Embryonic facial prominence (tissue), 1 donor: ENCODE measurements at regions not wholly inside any gene's neighbourhood (a gene's known extent, or its start where the extent isn't known, plus 50 kb on each side); places are given as distances from the start of the nearest gene placed in this dataset.
"Not testable (repeated sequence)": the region's sequence is repeated elsewhere in the genome, so short reads cannot be mapped to it uniquely, and the experiment has no call there.

Experiments
- DNase-seq: peaks from one replicate; pipeline ENCODE4 v3.0.0-alpha.2; 2016; ENCODE audit errors: extremely low spot score

DNA sequence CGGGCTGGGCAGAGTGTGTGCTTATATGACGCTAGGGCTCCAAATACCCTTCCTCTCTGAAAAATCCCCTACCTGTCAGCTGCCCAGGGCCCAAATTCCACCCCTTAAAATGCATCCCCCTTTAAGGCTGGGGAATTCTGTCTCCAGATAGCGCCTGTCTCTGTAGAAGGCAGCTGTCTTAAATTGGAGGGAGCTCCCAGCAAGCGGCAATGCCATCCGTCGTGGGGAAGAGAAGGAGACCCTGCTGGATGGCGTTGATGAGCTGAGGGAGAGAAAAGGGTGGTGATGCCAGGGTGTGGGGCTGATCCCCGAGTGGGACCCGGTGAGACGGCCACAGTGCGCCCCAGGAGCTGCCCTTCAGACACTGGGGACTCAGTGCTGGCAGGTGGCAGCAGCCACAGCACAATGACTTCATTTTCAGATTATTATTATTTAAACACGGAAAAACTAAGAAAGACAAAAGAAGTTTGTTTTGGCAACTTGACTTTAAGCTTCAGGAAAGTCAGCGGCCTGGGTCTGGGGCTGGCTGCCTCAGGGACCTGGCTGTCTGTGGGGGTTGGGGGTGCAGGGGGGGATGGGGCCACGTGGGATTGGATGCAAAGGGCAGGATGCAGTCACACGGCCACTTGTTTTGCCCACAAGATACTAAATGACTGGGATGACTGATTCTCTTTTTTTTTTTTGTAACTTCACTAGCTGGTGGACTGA lies 152.8 kb downstream of the TFCP2L1 start:
- DNase-seq, result no peak

DNA sequence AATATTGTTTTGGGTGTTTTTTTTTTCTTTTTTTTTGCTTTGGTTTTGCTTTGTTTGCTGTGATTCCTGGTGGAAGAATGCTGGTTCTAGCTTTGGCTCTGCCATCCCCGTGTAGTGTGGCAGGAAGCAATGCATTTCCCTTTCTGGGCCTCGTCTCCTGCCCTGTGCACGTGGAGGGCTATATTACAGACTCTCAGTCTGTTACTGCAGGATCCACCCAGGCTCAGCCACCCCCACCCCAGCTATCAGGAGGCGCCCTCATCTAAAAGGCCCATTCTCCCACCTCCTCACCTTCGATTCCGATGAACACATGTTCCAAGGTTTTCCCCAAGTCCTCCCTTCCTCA lies 152.3 kb downstream of the TFCP2L1 start:
- DNase-seq, result no peak

DNA sequence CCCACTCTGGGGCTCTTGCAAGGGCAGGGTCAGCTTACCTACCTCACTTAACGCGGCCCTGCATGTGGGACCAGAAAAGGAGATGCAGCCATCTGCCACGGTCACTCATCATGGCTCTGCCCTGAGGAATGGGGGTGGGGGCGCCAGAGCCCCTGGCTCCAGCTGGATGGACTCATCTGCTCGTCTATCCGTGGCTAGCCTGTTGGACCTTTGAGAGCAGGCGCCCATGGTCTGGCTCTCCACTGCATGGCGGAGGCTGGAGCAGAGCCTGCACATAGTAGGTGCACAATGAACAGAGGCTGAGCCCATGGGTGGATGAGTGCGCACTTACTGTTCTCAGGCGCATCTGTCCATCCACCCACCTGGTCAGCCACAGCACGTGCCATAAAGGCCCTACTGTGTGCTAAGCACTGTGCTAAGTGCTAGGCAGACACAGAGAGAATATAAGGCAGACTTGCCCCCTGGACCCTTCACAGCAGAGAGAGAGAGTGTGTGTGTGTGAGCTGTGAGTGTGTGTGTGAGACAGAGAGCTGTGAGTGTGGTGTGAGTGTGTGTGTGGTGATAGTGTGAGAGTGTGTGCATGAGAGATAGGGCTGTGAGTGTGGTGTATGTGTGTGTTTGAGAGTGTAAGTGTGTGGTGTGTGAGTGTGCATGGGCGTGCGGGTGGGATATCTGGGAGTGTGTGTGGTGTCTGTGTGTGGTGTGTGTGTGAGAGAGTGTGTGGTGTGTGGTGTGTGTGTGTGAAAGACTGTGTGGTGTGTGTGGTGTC lies 151.3 kb downstream of the TFCP2L1 start:
- DNase-seq, result no peak

DNA sequence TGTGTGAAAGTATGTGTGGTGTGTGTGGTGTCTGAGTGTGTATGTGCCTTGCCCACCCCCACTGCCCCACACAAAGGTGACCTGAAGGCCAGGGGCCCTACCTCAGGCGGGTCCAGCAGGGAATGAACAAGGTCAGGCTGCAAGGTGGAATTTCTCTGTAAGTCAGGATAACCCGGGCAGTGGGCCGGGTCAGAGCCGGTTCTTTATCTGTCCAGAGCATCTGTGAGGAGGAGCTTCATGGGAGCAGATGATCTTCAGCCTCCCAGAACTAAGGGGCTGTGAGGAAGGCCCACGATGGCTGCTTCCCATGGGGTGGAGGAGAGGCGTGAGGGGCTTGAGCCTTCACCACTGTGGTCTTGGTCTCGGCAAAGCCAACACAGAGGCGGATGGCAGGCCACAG lies 150.3 kb downstream of the TFCP2L1 start:
- DNase-seq, result no peak

DNA sequence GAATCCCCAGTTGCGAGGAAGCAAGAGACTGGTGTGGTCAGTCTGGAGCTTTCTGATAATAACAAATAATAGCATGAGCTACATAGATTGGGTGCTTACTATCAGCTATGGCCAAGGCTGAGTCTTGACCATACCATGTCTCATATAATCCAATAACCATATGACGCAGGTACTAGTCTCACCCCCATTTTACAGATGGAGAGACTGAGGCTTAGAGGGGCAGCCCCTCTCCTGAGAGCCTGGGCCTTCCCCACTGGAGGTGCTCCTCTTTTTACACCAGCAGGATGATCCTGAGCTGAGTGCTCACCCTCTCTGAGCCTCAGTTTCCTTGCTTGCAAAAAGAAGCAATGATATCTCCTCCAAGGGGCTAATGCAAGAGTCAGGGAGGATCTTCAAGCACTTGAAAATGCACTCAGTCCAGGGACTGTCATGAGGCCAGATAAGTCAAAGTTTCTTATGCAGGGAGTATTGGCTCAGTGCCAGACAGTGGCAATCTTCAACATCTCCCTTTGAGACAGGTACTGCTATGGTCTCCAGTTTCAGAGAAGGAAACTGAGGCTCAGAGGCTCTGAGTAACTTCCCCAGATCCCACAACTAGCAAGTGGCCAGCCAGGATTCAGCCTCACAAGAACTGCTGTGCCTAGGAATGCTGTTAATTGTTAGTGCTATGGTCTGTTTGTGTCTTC lies 149.7 kb downstream of the TFCP2L1 start:
- DNase-seq, result no peak

DNA sequence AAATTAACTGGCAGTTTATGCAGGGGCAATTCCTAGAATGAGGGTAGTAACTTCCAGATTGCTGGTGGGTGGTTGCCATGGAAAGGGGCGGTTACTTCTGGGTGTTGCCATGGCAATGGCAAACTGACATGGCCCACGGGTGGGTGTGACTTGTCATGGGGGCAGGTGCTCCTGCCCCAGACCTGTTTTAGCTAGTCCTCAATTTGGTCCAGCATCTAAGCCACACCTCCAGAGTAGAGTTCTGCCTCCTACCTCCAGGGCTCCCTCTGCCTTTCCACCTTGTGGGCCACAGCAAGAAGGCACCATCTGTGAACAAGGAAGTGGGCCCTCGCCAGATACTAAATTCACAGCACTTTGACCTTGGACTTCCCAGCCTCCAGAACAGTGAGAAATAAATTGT lies 148.7 kb downstream of the TFCP2L1 start:
- no peak for DNase-seq

DNA sequence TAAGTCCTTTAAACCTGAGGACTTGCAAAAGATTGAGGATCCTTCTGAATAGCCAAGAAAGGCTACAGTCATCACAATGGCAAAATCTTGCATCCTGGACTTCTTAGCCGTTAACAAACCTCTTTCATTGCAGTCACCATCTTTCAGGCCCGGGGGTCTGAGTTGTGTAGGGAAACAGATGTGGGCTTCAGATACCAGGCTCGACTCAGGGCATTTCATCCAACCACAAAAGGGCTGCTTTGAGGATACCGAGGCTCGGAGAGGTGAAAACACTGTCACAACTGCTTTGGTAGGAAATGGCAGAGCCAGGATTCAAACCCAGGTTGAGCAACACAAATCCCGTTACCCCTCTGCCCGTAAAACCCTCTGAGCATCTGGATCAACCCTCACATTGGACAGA lies 147.4 kb downstream of the TFCP2L1 start:
- DNase-seq, result no peak

DNA sequence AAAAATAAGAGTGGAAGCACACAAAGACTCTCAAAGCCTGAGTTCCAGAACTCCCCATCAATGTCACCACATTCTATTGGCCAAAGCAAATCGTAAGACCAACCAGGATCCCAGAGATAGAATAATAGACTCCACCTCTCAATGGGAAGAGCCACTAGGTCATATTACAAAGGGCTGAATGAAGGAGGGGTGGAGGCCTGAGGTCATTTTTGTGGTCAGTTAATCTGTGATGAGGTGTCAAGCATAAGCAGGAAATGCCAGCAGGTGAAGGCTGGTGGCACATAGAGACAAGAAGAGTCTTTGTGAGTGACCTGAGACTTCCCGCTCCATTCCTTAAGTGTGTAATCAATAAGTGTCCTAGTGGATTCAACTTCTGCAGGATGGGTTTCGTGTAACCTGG lies 144.3 kb downstream of the TFCP2L1 start:
- DNase-seq, result no peak

DNA sequence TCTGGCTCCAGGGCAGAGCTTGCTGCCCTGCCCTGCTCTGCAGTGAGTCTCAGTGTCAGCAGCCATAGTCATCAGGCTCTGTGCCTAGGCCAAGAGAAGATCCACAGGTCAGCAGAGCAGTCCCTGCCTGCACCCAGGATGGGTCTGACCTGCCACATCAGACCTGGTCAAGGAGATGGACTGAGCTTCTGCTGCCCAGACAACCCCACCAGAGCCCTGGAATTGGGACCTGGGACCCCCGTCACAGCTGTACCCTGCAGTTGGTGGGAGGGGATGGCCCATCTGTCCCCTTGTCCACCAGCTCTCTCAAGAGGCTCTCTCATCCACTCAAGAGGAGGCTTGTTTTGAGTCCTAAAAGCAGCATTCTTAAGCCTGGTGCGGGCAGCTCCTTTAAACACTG lies 142.6 kb downstream of the TFCP2L1 start:
- DNase-seq, result no peak

DNA sequence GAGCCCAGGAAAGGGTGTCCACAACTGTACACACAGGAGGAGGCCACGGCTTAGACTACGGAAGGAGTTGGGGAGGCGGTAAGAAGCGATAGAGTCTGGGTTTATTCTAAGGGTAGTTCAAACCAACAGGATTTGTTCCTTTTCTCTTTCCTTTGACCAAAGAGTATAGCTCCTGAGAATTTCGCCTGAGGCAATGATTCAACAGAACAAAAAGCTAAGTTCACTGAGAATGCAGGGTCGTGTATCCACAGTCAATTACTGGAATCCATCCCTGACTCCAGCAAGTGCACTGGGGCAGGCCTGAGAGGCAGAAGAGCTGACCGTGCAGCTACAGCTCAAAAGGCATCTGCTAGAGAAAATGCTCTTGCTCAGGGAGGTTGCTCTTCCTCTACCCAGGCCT lies 140.9 kb downstream of the TFCP2L1 start:
- DNase-seq, result no peak

DNA sequence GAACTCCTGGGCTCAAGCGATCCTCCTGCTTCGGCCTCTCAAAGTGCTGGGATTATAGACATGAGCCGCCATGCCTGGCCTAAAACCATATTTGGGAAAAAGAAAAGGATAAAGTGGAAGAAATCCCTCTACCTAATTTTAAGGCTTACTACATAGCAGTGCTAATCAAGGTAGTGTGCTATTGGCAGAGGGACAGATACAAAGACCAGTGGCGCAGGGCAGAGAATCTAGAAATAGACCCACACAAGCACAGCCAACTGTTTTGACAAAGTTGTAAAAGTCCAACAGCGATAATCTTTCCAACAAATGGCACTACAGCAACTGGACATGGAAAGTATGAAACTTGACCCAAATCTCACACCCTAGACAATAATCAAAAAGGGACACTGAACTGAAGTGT lies 138.4 kb downstream of the TFCP2L1 start:
- DNase-seq, result no peak

DNA sequence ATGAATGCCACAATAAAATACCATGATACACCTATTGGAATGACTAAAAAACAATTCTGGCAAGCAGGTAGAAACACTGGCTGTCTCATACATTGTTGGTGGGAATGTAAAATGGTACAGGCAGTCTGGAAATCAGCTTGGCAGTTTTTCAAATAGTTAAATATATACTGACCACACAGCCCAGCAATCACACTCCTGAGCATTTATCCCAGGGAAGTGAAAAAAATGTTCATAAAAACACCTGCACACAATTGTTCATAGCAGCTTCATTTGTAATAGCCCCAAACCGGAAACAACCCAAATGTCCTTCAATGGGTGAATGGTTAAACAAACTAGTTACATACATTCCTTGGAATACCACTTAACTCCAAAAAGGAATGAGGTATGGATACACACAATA lies 137.2 kb downstream of the TFCP2L1 start:
- DNase-seq, result no peak

DNA sequence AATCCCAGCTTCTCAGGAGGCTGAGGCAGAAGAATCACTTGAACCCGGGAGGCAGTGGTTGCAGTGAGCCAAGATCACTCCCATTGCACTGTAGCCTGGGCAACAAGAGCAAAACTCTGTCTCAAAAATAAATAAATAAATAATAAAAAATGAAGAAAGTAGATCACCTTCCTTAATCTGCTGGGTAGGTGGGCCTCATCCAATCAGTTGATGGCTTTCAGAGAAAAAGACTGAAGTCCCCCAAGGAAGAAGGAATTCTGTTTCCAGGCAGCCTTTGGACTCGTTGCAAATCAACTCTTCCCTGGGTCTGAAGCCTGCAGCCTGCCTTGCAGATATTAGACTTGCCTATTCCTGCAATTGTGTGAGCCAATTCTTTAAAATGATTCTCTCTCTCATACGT lies 136.5 kb downstream of the TFCP2L1 start:
- no peak for DNase-seq

DNA sequence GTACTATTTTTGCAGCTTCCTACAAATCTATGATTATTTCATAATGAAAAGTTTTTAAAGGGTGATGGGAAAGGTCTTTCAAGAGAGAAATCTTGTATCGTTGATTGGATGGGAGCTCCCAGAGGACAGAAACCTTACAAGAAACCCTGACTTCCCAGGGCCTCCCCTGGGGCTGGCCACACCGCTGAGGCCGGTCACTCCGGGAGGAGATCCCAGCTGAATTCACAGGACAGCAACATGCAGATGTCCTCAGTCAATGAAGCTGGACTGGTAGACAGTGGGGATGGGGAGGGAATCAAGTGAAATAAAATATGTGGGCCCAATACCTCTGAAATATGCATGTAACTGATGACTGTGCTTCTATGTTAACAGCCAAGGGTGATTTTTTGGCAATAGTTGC lies 135.6 kb downstream of the TFCP2L1 start:
- no peak for DNase-seq

DNA sequence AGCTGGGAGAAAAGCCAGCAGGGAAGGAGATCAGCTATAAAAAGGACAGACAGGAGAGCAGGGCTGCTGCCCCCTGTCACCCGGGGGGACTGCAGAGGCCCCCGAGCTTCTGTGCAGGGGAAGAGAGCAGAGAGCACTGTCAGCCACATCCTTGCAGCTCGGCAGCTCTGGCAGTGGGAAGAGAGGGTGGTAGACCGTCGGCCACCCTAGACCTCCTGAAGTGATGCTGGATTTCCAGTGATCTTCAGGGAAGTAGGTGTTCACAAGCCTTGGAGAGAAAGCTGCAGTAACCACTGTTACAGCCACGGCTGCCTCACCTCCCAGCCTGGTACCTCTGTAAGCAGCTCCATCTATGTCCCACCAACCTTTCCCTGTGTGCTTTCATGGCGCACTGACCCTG lies 134.9 kb downstream of the TFCP2L1 start:
- DNase-seq, result no peak

DNA sequence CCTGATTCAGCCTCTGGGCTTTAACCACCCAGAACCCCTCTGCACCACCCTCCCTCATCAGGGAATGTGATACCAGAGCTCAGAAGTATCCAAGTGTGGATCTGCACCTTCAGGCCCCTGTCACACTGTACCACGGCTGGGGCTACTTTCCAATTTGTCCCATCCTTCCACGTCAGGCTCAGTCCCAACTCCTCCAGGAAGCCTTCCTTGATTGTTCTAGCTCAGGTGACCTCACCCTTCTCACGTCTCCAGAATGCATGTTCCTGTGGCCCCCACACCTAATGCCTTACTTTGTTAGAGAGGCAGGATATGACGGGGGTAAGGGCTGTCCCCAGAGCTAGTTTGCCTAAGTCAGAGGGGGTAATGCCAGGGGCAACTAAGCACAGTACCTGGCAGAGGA lies 134.3 kb downstream of the TFCP2L1 start:
- no peak for DNase-seq

DNA sequence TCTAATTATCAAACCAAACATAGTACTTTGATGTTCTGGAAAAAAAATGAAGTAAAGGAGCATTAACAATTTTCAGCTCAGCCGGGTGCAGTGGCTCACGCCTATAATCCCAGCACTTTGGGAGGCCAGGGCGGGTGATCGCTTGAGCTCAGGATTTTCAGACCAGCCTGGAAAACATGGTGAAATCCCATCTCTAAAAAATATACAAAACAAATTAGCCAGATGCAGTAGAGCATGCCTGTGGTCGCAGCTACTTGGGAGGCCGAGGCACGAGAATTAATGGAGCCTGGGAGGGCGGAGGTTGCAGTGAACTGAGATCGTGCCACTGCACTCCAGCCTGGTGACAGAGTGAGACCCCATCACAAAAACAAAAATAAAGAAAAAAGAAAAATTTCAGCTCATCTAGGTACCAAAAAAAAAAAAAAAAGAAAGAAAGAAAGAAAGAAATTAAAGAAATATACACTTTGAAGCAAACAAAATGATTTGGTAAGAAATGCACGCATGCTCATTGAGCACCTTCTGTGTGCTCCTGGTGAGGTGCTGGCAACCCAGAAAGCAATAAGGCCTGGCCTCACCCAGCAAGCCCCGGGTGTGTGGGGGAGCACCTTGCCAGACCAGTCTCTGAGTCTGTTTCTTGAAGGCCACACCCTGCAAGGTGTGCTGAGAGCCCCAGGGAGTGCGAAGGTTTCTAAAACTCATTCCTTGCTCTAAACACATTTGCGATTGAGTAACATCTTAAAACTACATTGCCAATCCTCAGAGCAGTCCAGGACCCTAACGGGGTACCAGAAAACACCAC lies 133.5 kb downstream of the TFCP2L1 start:
- no peak for DNase-seq

DNA sequence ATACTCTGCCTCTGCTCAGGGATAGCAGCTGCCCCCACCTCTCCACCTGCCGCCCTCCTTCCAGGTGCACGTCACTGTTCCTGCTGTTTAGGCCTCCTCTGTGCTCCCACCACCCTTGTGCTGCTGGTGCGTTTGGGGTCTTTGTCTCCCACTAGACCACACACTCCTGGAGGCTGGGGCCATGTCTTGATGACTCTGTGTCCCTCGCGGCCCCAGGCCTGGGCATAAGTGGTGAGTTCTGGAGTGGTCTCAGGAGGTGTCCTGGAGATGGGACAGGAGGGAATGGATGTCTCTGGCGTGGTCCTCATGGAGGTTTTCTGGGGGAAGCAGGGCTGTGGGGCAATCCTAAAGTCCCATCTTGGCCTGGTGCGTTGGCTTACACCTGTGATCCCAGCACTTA lies 132.1 kb downstream of the TFCP2L1 start:
- no peak for DNase-seq

DNA sequence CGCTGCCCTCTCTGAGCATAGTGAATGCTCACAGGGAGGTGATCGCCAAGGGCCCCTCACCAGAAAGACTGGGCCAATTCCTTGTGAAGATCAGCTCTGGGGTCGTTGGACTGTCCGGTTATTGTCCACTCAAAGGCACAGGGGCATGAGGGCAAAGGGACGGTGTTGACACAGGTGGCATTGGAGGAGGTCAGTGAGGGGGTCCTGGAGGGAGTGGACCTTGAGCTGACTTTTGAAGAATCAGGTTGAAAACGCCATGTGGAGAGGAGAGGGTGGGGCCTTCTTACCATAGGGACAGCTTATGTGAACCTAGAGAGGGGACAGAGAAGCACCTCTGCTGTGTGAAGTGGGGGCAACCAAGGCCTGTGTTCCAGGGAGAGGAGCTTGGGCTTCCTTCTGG lies 131.5 kb downstream of the TFCP2L1 start:
- DNase-seq, result no peak

DNA sequence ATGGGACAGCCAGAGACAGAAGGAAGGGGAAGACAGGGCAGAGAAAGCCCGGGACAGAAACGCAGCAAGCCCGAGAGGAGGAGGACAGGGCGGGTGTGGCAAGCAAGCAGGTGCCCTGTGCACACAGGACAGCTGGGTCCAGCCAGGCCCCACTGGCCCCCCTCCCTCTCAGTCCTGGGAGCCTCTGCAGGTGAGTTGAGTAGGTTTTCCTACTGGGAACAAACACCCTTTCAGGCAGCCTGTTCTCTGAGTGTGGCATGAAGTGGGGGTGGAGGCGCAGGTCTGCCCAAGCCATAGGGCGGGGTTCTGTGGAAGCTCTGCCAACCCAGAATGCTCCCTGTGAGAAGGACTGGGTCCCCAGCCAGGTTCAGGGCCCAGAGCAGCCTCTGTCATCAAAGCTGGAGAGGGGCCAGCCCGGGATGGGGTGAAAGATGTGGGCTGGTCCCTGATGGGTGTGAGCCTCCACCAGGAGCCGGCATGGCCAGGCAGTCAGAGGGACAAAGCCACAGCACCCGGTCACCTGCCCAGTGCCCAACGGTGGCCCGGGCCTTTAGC lies 129.4 kb downstream of the TFCP2L1 start:
- no peak for DNase-seq

DNA sequence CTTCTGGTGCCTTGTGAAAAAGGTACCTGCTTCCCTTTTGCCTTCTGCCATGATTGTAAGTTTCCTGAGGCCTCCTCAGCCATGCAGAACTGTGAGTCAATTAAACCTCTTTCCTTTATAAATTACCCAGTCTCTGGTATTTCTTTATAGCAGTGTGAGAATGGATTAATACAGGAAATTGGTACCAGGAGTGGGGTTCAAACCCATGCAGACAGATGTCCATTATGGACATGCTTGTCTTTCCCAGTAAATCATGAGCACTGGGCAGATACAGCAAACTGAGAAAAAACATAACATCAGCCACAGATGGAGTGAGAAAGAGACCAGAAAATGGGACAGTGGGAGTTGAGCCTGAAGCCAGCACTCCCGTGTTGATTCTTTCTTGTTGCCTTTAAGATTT lies 127.5 kb downstream of the TFCP2L1 start:
- DNase-seq, result not testable (repeated sequence)
